NCI-H345 (cell line): ENCODE measurements at regions not wholly inside any gene's neighbourhood (a gene's known extent, or its start where the extent isn't known, plus 50 kb on each side); places are given as distances from the start of the nearest gene placed in this dataset.
"Not testable (repeated sequence)": the region's sequence is repeated elsewhere in the genome, so short reads cannot be mapped to it uniquely, and the experiment has no call there.

Source experiments
- DNase-seq: peaks from one replicate; lab custom pipeline; 2025; lab: John Stamatoyannopoulos, UW

GRCh38 chr6:66277400-66277799 is 570.4 kb upstream of the EYS start:
- DNase-seq: no peak

DNA sequence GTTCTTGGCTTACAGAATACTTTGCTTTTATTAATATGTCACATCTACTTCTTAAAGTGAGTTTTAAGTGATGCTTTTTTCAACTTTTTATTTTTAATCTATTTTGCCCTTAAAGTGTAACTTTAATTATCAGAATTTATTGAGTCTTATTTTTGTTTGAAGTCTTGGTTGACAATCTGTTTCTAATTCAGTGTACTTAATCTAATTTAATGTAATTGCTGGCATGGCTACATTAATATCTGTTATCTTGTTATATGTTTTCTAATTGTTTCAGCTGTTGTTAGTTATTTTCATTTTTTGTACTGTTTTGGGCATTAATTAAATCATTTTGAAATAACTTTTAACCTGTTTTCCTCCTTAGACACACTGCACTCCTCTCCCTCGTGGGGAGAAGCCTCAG is 558.7 kb upstream of the EYS start:
- no peak for DNase-seq

GRCh38 chr6:66264376-66264775 is 557.4 kb upstream of the EYS start:
- DNase-seq: no peak

DNA sequence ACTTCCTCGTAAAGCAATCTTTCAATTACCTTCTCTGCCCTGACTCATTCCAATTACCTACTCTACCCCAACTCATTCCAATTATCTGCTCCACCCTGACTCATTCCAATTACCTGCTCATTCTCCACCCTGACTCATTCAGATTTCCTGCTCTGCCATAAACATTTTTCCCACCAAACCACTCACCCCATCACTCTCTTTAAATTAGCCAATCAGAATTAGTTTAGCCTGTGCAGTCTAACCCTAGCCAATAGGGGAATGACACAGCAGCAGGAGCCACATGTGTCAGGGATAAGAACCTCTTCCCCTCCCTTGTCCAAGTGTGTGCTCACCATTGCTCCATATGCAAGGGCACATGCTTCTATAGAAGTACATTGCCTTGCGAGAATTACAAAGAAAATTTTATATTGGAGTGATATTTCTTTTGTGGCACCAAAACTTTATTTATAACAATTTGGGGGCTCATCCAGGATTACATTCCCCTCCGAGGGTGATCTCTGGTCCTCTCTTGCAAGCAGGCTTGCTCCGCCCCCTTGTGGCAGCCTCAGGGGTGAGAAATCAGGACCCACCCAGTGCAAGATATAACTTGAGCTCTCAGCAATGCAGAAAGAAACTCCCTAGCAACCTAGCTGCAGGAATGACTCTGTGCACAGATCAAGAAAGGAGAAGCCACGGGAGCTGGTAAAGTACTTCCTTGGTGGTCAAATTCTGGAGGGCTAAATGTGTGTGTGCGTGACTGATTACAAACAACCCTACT is 551.9 kb upstream of the EYS start:
- DNase-seq: not testable (repeated sequence)

DNA sequence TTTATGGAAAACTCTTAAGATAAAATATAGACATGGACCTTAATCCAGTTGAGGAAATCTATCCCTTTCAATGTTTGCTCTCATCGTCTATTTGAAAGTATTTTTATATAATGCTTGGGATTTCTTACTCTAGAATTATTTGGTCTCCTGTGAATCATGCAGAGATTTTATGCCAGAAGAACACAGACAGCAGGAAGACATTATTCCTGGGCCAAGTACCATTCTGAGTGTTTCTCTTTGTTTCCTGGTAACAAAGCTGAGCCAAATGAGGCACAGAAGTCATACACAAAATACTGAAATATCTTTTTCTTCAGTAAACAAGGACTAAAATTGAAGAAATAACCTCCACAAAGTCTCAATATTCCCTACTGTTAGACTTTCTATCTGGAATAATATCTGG is 538.2 kb upstream of the EYS start:
- no peak for DNase-seq

- no peak for DNase-seq
Observed at GRCh38 chr6:66238851-66239250, 531.8 kb upstream of the EYS start.

- DNase-seq: no peak
Observed at GRCh38 chr6:66232890-66233289, 525.9 kb upstream of the EYS start.

- DNase-seq: no peak
Observed at GRCh38 chr6:66230591-66230990, 523.6 kb upstream of the EYS start.

- peak; percentile 82 for DNase-seq
Observed at GRCh38 chr6:66226109-66226508, 519.1 kb upstream of the EYS start.

DNA sequence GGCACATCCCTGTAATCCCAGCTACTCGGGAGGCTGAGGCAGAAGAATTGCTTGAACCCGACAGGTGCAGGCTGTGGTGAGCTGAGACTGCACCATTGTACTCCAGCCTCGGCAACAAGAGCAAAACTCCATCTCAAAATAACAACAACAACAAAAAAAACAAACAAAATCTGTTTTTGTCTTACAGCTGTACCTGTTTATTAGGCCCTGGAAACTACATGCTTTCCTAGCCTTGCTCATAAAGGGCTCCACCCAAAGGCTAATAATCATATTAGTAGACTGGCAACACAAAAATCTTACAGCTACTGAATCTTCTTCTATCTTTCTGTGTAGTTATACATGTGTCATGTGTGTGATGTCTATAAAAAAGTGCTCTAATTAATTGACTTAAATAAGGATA is 503.9 kb upstream of the EYS start:
- no peak for DNase-seq

GRCh38 chr6:66200390-66200789 is 493.4 kb upstream of the EYS start:
- no peak for DNase-seq

DNA sequence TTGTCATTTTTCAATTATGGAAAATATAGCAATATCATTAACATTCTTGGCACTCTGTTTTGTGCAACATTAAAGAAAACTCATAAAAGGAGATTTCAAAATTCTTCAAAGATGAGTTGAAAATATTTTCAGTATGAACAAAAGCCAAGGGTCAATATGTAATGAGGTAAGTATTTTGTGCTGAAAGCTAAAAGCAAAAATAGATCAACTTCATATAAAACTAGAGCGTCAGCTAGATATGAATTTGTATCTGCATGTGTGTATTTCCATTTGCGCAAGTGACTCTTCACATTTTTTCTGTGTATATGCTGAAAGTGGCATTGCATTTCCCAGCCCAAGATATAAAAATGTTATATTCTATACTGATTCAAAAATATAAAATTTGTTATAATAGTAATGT is 492.1 kb upstream of the EYS start:
- DNase-seq: no peak

GRCh38 chr6:66198062-66198624 is 491.1 kb upstream of the EYS start:
- no peak for DNase-seq

- DNase-seq: no peak
Observed at GRCh38 chr6:66190858-66191257, 483.8 kb upstream of the EYS start.

DNA sequence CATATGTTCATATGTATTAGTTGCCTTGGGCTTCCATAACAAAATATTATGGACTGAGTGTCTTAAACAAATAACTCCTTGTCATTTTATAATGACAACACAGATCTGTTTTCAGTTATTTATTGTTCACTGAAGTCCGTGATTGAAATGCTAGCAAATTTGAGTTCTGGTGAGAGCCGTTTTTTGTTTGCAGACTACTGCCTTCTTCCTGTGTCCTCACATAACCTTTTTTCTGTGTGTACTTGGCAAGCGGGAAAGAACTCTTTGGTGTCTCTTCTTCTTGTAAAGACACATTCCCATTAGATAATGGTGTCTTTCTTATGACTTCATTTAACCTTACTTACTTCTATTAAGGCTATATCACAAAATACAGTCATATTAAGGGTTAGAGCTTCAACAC is 482.9 kb upstream of the EYS start:
- no peak for DNase-seq

DNA sequence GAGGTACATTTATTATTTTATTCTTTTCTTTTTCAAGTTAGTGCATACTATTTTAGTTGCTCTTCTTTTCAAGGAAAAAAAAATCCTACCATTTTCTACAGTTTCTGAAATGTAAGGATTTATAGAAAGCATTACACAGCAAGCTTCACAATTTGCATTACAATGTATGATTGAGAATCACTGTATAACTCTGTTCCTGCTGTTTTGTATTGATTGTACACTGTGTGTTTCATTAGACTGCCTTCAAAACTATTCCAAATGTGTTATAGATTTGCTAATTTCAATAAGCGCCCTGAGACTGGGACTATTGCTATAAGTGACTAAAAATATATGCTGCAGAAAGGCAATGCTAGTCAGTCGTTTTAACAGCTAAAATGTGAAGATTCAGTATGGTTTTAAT is 479.7 kb upstream of the EYS start:
- no peak for DNase-seq

DNA sequence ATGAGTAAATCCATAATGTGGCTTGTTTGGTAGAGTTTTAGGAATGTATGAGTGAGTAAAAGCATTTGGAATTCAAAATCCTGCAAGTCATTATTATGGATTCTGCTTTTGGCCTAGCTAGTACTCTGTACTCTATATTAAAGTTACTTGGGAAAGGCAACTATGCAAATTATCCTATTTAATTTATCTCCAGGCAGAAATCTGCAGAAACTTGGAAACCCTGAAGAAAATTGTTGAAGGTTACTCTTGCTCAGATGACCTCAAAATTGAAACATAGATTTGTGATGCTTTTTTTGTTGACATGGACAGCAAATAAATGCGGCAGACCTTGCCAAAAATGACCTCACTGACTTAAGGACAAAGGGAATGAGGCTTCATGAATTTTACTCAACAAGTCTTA is 477.1 kb upstream of the EYS start:
- DNase-seq: no peak

GRCh38 chr6:66179361-66179760 is 472.3 kb upstream of the EYS start:
- no peak for DNase-seq

DNA sequence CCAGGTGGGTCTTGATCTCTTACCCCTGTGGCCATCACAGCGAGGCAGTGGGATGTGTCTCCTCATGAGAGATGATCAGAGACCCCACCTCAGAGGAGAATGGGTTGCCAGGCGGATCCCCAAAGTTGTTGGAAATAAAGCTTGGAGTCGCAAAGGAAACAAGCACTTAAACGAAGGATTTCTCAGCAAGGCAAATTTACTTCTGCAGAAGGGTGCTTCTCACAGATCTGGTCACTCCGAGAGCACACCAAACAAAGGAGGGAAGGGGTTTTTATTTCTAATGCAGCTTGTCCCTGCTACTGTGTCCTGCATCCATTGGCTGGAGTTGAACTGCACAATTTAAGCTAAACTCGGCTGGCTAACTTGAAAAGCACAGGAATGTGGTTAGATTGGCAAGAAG is 466.6 kb upstream of the EYS start:
- DNase-seq: no peak

DNA sequence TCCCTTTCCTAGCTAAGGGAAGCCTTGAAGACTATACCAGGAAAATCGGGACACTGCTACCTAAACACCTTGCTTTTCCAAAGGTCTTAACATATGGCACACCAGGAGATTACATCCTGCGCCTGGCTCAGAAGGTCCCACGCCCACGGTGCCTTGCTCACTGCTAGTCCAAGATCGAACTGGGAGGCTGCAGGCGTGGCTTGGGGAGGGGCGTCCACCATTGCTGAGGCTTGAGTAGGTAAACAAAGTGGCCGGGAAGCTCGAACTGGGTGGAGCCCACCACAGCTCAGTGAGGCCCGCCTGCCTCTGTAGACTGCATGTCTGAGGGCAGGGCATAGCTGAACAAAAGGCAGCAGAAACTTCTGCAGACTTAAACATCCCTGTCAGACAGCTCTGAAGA is 459.7 kb upstream of the EYS start:
- not testable (repeated sequence) for DNase-seq

DNA sequence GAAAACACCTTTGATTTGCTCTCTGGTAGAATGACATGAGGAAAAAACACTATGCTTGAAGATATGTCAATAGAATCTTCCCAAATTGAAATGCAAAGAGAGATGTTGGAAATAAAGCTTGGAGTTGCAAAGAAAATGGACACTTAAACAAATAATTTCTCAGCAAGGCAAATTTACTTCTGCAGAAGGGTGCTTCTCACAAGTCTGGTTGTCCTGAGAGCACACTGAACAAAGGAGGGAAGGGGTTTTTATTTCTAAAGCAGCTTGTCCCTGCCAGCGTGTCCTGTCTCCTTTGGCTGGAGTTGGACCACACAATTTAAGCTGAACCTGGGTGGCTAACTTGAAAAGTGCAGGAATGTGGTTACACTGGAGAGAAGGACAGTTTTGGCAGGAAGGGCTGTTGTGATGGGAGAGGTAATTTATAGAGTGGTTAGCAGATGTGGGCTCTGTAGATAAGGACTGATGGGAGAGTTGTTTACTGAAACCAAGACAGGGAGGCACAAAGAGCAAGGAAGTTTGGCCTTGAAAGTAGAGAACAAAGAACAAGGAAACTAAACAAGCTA is 454.6 kb upstream of the EYS start:
- DNase-seq: no peak

DNA sequence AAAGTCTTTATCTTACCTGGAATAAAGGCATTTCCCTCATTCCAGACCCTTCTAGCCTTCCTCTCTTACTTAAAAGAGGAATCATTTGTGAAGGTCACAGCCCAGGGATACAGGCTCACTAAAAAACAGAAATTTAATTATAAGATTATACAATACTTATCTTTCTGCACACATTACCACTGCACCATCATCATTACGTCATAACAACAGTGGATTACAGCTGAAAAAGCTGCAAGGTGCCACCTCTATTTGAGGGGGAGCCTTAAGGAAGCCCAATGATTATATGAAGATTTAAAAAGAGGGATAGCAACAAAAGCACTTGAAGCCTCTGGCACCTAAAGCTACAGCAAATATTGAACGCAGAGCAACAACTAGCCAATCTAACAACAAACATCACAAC is 452.9 kb upstream of the EYS start:
- DNase-seq: no peak

DNA sequence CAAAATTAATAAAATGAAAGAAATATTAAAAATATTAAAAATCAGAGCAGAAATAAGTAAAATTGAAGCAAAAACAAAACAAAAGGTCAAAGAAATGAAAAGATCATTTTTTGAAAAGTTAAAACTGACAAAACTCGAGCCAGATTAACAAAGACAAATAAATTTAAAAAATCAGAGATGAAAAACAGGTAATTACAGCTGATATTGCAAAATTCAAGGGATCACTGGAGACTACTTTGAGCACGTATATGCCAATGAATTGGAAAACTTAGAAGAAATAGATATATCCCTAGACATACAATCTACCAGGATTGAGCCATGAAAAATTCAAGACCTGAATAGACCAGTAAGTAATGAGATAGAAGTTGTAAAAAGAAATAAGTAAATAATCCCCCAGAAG is 446.2 kb upstream of the EYS start:
- no peak for DNase-seq

- DNase-seq: no peak
Observed at GRCh38 chr6:66149132-66149531, 442.1 kb upstream of the EYS start.
